Fibroblast of skin of back (primary cell): ENCODE measurements at regions not wholly inside any gene's neighbourhood (a gene's known extent, or its start where the extent isn't known, plus 50 kb on each side); places are given as distances from the start of the nearest gene placed in this dataset.

Experiments
- DNase-seq: peaks from one replicate; pipeline ENCODE4 v3.0.0-alpha.2; 2013

- no peak for DNase-seq
Measured at GRCh38 chr1:59096501-59096900, 200.4 kb upstream of the FGGY start.

GRCh38 chr1:59098655-59099054 is 198.2 kb upstream of the FGGY start:
- no peak for DNase-seq

GRCh38 chr1:59100708-59101374 is 196.1 kb upstream of the FGGY start:
- peak; percentile 57 for DNase-seq

GRCh38 chr1:59101518-59101917 is 195.4 kb upstream of the FGGY start:
- DNase-seq = no peak

GRCh38 chr1:59103457-59103856 is 193.4 kb upstream of the FGGY start:
- no peak for DNase-seq

- no peak for DNase-seq
Measured at GRCh38 chr1:59104191-59104760, 192.6 kb upstream of the FGGY start.

- no peak for DNase-seq
Measured at GRCh38 chr1:59105548-59106507, 191.1 kb upstream of the FGGY start.

GRCh38 chr1:59107516-59107915 is 189.4 kb upstream of the FGGY start:
- no peak for DNase-seq

- DNase-seq = no peak
Measured at GRCh38 chr1:59107916-59108315, 189.0 kb upstream of the FGGY start.

- no peak for DNase-seq
Measured at GRCh38 chr1:59108481-59109317, 188.2 kb upstream of the FGGY start.

GRCh38 chr1:59110271-59110670 is 186.6 kb upstream of the FGGY start:
- DNase-seq = no peak

GRCh38 chr1:59113876-59114457 is 182.9 kb upstream of the FGGY start:
- DNase-seq = no peak

GRCh38 chr1:59115865-59116264 is 181.0 kb upstream of the FGGY start:
- no peak for DNase-seq

- DNase-seq = peak; percentile 79
Measured at GRCh38 chr1:59116920-59117542, 179.9 kb upstream of the FGGY start.

- DNase-seq = no peak
Measured at GRCh38 chr1:59122527-59122926, 174.4 kb upstream of the FGGY start.

GRCh38 chr1:59123081-59123681 is 173.7 kb upstream of the FGGY start:
- peak; percentile 75 for DNase-seq

GRCh38 chr1:59124166-59124565 is 172.7 kb upstream of the FGGY start:
- DNase-seq = peak; percentile 58

- no peak for DNase-seq
Measured at GRCh38 chr1:59125154-59125553, 171.7 kb upstream of the FGGY start.

GRCh38 chr1:59125676-59126320 is 171.1 kb upstream of the FGGY start:
- peak; percentile 52 for DNase-seq

- peak; percentile 54 for DNase-seq
Measured at GRCh38 chr1:59126366-59126765, 170.5 kb upstream of the FGGY start.
